Transverse colon (tissue), 4 donors: ENCODE measurements at regions not wholly inside any gene's neighbourhood (a gene's known extent, or its start where the extent isn't known, plus 50 kb on each side); places are given as distances from the start of the nearest gene placed in this dataset.

Source experiments
- CTCF ChIP-seq, 5 experiments: fragments of 200-600 bp in 3 of 5; fragments of 450-650 bp in 2 of 5; sonication (generic) in 3 of 5; IDR thresholded peaks; 1 replicate in 2 of 5; 2 replicates in 3 of 5; pipeline ENCODE4 v1.5.1; 2016 to 2017; ENCODE audit warnings: antibody characterized with exemption in 5 of 5, inconsistent platforms in 3 of 5, mild to moderate bottlenecking in 2 of 5, moderate library complexity in 1 of 5
- POLR2A ChIP-seq: fragments of 450-650 bp; IDR thresholded peaks from one replicate; pipeline ENCODE4 v1.6.1; 2016; ENCODE audit warnings: antibody characterized with exemption, mild to moderate bottlenecking, moderate library complexity
- POLR2AphosphoS5 ChIP-seq, 3 donors: sonication (generic); formaldehyde crosslinking; IDR thresholded peaks; one replicate each; pipeline ENCODE4 v1.6.1; 2016; ENCODE audit warnings: antibody characterized with exemption in 3 of 3

- TF ChIP-seq POLR2A (no peak), POLR2AphosphoS5 (IDR thresholded peaks at IDR 0.05) (no peak), CTCF (IDR thresholded peaks at IDR 0.05) (no peak)
These were observed 158.2 kb downstream of the FOXL1 start for GRCh38 chr16:86736502-86736901.
